Type B pancreatic cell (in vitro differentiated cells): ENCODE measurements at regions not wholly inside any gene's neighbourhood (a gene's known extent, or its start where the extent isn't known, plus 50 kb on each side); places are given as distances from the start of the nearest gene placed in this dataset.
A peak's percentile ranks its signal among the peaks of the same experiment; 100 is the strongest.

Experiments used
- DNase-seq: peaks from one replicate; pipeline ENCODE4 v3.0.0; 2021; ENCODE audit warnings: mixed read lengths; ENCODE audit not compliant: unreplicated experiment; ENCODE audit errors: extremely low spot score
- H3K27ac Mint-ChIP-seq: 2 replicates; pipeline ENCODE4 v1.8.0; 2021; ENCODE audit warnings: mild to moderate bottlenecking, mixed read lengths
- H3K27me3 Mint-ChIP-seq: 2 replicates; pipeline ENCODE4 v1.8.0; 2021; ENCODE audit warnings: mixed read lengths
- H3K36me3 Mint-ChIP-seq: 2 replicates; pipeline ENCODE4 v1.8.0; 2021; ENCODE audit warnings: mixed read lengths
- H3K4me1 Mint-ChIP-seq: one replicate; pipeline ENCODE4 v1.8.0; 2021; ENCODE audit warnings: mixed read lengths; ENCODE audit not compliant: unreplicated experiment
- H3K4me3 Mint-ChIP-seq: 2 replicates; pipeline ENCODE4 v1.8.0; 2021; ENCODE audit warnings: mild to moderate bottlenecking, mixed read lengths
- H3K9me3 Mint-ChIP-seq: 2 replicates; pipeline ENCODE4 v1.8.0; 2021; ENCODE audit warnings: mixed read lengths
- TF ChIP-seq, protein P1 (sequence below): fragments of 200-600 bp; sonication (generic); conservative IDR thresholded peaks from 2 replicates; pipeline ENCODE4 v1.5.0; 2021; ENCODE audit warnings: antibody characterized with exemption, mild to moderate bottlenecking

DNA sequence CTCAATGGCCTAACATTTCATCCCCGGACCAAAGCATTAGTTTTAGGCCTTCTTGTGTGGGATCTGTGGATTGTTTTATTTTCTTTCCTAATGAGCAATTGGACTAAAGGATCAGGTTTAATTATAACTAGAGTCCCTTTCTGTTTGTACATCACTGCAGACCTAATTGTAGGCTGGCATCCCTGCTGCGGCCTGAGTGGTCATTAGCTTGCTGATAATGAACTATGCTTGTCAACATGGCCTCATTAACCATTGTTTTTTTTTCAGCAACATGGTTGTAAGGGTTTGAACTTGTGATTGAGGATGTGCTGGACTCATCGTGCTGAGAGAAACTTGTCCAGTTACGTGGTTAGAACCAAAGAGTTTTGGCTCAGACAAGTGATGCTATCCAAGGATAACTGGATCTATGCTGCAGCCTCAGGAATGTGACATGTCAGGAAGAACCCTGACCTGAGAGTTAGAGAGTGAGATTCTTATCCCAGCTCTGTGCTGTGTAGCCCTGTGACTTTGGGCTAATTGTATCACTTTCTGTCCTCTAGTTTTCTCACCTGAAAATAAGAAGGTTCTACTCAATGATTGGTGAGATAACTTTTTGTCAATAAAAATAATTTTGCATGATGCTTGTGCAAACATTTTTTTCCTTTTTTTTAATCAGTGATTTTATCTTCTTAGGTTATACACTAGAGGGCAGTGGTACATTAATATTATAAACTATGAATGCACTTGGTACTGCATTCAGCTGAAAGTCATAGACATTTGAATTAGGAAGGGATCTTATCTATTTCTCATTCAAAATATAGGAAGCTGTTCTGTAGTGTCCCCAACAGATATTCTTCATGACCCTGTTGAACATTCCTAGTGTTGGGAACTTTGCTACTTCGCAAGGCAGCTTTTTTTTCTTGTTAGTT is 140.9 kb downstream of the RNF144B start:
- no peaks in the 10 kb centered on the region for H3K36me3 Mint-ChIP-seq
- H3K27ac Mint-ChIP-seq = no peak overlapping the region
- no peak overlapping the region for H3K4me3 Mint-ChIP-seq
- no peaks in the 10 kb centered on the region for H3K4me1 Mint-ChIP-seq
- H3K27me3 Mint-ChIP-seq = peaks cover 16% of the 10 kb centered on the region
- TF ChIP-seq, protein P1, sequence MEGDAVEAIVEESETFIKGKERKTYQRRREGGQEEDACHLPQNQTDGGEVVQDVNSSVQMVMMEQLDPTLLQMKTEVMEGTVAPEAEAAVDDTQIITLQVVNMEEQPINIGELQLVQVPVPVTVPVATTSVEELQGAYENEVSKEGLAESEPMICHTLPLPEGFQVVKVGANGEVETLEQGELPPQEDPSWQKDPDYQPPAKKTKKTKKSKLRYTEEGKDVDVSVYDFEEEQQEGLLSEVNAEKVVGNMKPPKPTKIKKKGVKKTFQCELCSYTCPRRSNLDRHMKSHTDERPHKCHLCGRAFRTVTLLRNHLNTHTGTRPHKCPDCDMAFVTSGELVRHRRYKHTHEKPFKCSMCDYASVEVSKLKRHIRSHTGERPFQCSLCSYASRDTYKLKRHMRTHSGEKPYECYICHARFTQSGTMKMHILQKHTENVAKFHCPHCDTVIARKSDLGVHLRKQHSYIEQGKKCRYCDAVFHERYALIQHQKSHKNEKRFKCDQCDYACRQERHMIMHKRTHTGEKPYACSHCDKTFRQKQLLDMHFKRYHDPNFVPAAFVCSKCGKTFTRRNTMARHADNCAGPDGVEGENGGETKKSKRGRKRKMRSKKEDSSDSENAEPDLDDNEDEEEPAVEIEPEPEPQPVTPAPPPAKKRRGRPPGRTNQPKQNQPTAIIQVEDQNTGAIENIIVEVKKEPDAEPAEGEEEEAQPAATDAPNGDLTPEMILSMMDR = peak; percentile 78
- no peaks in the 10 kb centered on the region for H3K9me3 Mint-ChIP-seq
- no peak for DNase-seq

DNA sequence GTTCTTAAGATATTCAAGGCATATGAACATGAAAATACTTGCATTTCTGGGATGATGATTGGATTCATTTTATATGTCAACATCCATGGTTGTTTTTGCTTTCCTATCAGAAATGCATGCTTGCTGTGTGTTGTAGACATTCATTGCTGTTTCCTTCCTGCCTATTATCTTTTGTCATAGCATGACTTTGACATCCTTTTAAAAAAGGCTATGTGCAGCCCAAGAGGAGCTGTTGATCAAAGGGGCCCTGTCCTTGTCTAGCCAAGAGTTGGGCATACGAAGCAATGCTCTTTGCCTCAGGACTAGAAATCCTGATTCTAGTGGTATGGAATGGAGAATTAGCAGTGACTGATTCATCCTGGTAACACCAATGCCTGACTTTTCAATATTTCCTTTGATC is 143.1 kb downstream of the RNF144B start:
- no peak overlapping the region for H3K27ac Mint-ChIP-seq
- no peak overlapping the region for H3K4me3 Mint-ChIP-seq
- no peaks in the 10 kb centered on the region for H3K36me3 Mint-ChIP-seq
- DNase-seq = no peak
- TF ChIP-seq, protein P1 = no peak
- peaks cover 2% of the 10 kb centered on the region for H3K4me1 Mint-ChIP-seq
- no peaks in the 10 kb centered on the region for H3K9me3 Mint-ChIP-seq
- H3K27me3 Mint-ChIP-seq = peaks cover 22% of the 10 kb centered on the region

DNA sequence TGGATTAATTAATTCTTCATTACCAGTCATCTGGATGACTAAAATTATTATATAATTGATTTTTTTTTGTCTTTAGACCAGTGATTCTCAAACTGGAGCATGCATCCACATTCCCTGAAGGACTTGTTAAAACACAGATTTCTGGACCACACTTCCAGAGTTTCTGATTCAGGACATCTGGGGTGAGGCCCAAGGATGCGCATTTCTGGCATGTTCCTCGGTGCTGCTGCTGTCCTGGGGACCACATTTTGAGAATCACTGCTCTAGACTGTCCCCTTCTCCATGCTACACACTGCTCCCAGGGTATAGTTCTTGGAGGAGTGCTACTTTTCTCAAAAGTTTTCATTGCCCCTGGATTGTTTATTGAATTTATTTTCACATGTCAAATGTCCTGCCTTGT is 145.0 kb downstream of the RNF144B start:
- peaks cover 15% of the 10 kb centered on the region for H3K27me3 Mint-ChIP-seq
- H3K4me3 Mint-ChIP-seq = no peak overlapping the region
- H3K4me1 Mint-ChIP-seq = peaks cover 15% of the 10 kb centered on the region
- no peak for DNase-seq
- H3K36me3 Mint-ChIP-seq = no peaks in the 10 kb centered on the region
- H3K9me3 Mint-ChIP-seq = no peaks in the 10 kb centered on the region
- TF ChIP-seq, protein P1 = no peak
- H3K27ac Mint-ChIP-seq = no peak overlapping the region

DNA sequence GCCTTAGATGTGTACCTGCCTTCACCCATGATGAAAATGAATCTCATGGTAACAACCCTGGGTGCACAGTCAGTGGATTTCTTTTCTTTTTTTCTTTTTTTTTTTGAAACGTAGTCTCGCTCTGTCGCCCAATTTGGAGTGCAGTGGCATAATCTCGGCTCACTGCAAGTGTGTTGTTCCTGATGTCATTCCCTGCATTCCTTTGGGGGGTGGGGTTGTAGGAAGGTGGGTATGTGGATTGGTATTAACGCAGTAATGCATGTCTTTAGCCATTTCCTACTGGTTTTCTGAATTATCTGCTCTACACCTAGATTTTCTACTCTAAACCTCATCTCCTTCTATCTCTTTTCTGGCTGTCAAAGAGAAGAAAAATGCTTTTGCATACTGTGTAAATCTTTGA is 146.6 kb downstream of the RNF144B start:
- Mint-ChIP-seq H3K4me3 (no peak overlapping the region), H3K27me3 (peaks cover 10% of the 10 kb centered on the region), H3K36me3 (no peaks in the 10 kb centered on the region), H3K4me1 (peaks cover 16% of the 10 kb centered on the region), H3K9me3 (no peaks in the 10 kb centered on the region), H3K27ac (no peak overlapping the region)
- TF ChIP-seq, protein P1 = no peak
- no peak for DNase-seq

DNA sequence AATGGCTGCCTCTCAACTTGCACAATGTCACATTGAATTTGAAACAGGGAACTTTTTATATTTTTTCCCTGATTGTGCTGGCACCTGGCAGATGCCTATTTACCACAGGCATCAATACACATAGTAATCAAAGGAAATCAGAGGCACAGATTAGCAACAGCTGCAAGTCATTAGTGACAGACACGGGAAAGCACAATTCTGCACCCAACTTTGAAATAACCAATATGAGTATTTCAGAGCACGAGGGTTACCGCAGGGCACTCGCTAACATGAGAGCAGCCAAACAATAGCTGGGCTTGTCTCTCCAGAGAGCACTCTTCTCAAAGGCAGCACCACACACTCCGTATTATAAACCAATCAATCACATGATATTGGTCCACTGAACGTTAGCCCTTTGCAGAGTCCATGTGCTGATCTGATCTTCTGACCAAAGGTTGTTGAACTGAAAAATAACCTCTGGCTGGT is 149.5 kb downstream of the RNF144B start:
- H3K4me3 Mint-ChIP-seq = peak overlapping the region; percentile 10

More for the DNA sequence above, 149.5 kb downstream of the RNF144B start:
- peaks cover 17% of the 10 kb centered on the region for H3K27me3 Mint-ChIP-seq
- H3K9me3 Mint-ChIP-seq = no peaks in the 10 kb centered on the region
- no peak for DNase-seq
- peaks cover 16% of the 10 kb centered on the region for H3K4me1 Mint-ChIP-seq
- no peak overlapping the region for H3K27ac Mint-ChIP-seq
- H3K36me3 Mint-ChIP-seq = no peaks in the 10 kb centered on the region
- TF ChIP-seq, protein P1 = no peak
